Vagina (tissue), 2 donors: ENCODE measurements at regions not wholly inside any gene's neighbourhood (a gene's known extent, or its start where the extent isn't known, plus 50 kb on each side); places are given as distances from the start of the nearest gene placed in this dataset.

ENCODE experiments used
- DNase-seq, 2 donors: peaks; one replicate each; pipeline ENCODE4 v3.0.0-alpha.2; 2017; ENCODE audit errors: extremely low spot score in 2 of 2
- H3K27ac ChIP-seq: fragments of 200-600 bp; sonication (generic); one replicate; pipeline ENCODE4 v1.5.1; 2019
- H3K27me3 ChIP-seq: fragments of 200-600 bp; sonication (generic); one replicate; pipeline ENCODE4 v1.5.1; 2019
- H3K36me3 ChIP-seq, 2 donors: fragments of 200-600 bp; sonication (generic); one replicate each; pipeline ENCODE4 v1.5.1; 2017 to 2019
- H3K4me1 ChIP-seq: fragments of 200-600 bp; sonication (generic); one replicate; pipeline ENCODE4 v1.5.1; 2019
- H3K4me3 ChIP-seq, 2 donors: fragments of 200-600 bp; sonication (generic); 1 replicate in 1 of 2; 2 replicates in 1 of 2; pipeline ENCODE4 v1.5.1; 2016 to 2019
- H3K9me3 ChIP-seq: fragments of 200-600 bp; sonication (generic); one replicate; pipeline ENCODE4 v1.5.1; 2019
- CTCF ChIP-seq, 3 experiments: fragments of 450-650 bp in 2 of 3; fragments of 200-600 bp in 1 of 3; sonication (generic) in 1 of 3; IDR thresholded peaks; one replicate each; pipeline ENCODE4 v1.5.1; 2017 to 2019; ENCODE audit warnings: antibody characterized with exemption in 3 of 3, mild to moderate bottlenecking in 2 of 3, moderate library complexity in 2 of 3
- POLR2A ChIP-seq, 2 donors: fragments of 450-650 bp; IDR thresholded peaks; one replicate each; pipeline ENCODE4 v1.6.1; 2017; ENCODE audit warnings: antibody characterized with exemption in 2 of 2, mild to moderate bottlenecking in 2 of 2, moderate library complexity in 2 of 2
- intact Hi-C: fragments of 100-400 bp; cut with DNase I; formaldehyde crosslinking; loops from one replicate; pipeline ENCODE4 v1.15.1; 2023

- H3K27ac ChIP-seq: no peak overlapping the region
- no peaks in the 10 kb centered on the region for H3K27me3 ChIP-seq
- no peaks in the 10 kb centered on the region for H3K9me3 ChIP-seq
- TF ChIP-seq CTCF (IDR thresholded peaks at IDR 0.05) (no peak), POLR2A (IDR thresholded peaks at IDR 0.05) (no peak)
- no peaks in the 10 kb centered on the region for H3K4me1 ChIP-seq
- no peak overlapping the region for H3K4me3 ChIP-seq
- no peak for DNase-seq
- H3K36me3 ChIP-seq: no peaks in the 10 kb centered on the region
- intact Hi-C loops: no loop called here
Observed at GRCh38 chr3:178895178-178895789, 176.3 kb downstream of the ZMAT3 start.
